Stimulated activated CD4-positive, alpha-beta T cell treated with anti-CD3 and anti-CD28 coated beads, TNF-alpha, amount 100 ng/mL, for 48 hours (primary cell): ENCODE measurements at regions not wholly inside any gene's neighbourhood (a gene's known extent, or its start where the extent isn't known, plus 50 kb on each side); places are given as distances from the start of the nearest gene placed in this dataset.
"Not testable (repeated sequence)": the region's sequence is repeated elsewhere in the genome, so short reads cannot be mapped to it uniquely, and the experiment has no call there.

Experiments used
- DNase-seq, 3 donors: peaks; one replicate each; pipeline ENCODE4 v3.0.0-alpha.2; 2020; ENCODE audit warnings: low read depth in 3 of 3

DNA sequence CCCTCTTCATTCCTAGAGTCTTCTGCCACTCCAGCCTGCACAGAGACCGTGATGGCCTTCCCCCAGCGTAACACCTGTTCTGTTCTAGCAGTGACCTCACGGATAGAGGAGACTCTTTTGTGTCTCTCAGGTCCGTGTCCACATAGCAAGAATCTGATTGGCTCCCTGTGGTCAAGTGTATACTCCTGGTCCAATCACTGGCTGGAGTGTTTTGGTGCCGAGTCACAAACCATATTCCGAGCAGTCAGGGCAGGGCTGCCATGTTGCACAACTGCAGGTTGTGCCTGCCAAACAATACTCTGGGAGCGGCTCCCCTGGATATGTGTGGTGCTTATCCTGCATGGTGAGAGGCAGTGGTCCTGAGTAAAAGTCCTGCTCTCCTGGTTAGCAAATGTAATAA is 402.4 kb downstream of the KCNRG start:
- no peak for DNase-seq

DNA sequence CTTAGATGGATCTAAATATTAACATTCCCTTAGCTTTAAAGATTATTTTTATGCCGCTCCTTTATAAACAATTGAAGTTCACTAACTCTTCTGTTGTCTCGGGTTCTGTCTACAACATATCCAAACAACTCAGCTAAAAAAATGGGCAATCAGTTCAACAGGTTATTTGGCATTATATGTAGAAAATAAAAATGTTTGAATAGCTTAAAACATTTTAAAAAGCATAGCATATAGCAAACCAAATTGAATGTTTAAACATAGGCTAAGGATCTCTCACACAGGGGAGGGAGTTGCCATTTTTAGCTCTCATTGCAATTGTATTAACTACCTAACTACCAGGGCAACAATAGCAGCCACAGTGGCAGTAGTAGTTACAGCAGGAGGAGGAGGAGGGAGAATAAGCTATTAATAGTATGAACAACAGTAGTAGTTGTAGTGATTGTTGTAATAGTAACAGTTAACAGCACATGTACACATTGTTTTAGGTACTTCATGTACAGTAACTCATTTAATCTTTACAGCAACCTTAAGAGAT is 404.2 kb downstream of the KCNRG start:
- DNase-seq = no peak

DNA sequence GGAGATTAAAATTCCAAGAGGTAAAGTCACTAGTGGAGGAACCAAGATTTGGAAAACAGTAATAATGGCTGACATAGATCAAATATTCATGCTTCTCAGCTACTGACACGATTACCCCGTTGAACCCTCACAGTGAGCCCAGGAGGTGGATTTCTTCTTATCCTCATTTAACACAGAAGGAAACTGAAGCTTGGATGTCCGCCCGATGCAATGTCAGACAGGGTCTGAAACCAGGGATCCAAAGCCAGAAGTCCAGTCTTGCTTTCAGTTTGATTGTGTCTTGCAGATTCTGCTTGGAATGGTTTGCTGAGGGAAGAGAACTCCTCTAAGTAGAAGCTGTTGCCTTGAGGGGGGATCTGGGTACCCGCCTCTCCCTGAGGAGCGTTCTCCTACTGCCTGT is 404.7 kb downstream of the KCNRG start:
- no peak for DNase-seq

GRCh38 chr13:50420718-50421472 is 405.7 kb downstream of the KCNRG start:
- no peak for DNase-seq

DNA sequence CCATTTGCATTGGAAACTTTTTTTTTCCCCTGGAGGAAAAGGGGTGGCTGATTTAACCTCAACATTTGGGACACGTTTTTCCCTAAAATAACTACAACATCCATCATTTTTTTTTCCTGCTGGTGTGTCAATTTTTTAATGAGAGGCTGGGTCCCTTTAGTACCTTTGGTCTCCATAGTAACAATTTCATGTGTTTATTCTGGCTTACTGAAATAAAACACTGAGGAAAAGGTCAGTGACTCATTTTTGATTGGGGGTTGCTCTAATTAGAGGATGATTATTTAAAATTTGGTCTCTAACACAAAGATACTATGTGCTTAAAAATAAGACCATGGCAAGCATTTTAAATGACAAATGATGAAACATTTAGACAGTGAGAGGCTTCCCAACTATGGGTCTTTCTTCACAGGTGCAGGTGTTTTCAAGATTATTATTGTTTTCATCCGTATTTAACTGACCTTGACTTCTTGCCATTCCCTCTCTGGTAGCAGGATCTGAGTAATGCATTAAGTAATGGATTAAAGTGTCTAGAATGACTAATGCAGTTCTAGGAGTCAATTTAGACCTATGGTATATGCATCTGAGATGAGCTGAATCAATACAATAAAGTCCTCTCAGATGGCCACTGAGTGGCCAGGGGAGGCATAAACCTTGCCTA is 406.4 kb downstream of the KCNRG start:
- DNase-seq = no peak

- no peak for DNase-seq
Measured at GRCh38 chr13:50422181-50423148, 407.2 kb downstream of the KCNRG start.

GRCh38 chr13:50424993-50425392 is 409.7 kb downstream of the KCNRG start:
- DNase-seq = no peak

GRCh38 chr13:50425772-50426171 is 410.5 kb downstream of the KCNRG start:
- DNase-seq = no peak

DNA sequence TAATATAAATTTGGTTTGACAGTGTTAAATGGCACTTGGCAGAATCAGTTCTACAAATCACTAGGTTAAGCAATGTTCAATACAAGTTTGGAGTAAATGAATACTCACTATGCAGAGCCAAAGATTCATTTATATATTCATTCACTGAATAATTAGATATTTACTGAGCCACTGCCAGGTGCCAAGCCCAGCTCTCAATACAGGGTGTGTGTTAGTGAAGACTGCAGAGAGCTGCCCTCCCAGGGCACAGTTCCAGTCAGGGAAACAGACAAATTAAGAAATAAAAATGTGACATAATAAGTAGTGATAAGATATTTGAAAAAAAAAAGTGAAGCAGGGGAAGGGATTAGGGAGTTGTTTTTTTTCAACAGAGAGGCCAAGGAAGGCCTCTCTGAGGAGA is 411.7 kb downstream of the KCNRG start:
- DNase-seq = no peak

DNA sequence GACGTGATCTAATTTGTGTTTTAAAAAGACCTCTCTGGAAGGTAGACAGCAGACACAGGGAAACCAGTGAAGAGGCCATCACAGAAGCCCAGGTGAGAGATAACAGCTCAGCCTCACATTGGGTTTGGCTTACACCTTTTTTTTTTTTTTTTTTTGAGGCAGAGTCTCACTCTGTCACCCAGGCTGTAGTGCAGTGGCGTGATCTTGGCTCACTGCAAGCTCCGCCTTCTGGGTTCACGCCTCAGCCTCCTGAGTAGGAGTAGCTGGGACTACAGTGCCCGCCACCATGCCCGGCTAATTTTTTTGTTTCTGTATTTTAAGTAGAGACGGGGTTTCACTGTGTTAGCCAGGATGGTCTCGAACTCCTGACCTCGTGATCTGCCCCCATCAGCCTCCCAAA is 412.3 kb downstream of the KCNRG start:
- DNase-seq = not testable (repeated sequence)

DNA sequence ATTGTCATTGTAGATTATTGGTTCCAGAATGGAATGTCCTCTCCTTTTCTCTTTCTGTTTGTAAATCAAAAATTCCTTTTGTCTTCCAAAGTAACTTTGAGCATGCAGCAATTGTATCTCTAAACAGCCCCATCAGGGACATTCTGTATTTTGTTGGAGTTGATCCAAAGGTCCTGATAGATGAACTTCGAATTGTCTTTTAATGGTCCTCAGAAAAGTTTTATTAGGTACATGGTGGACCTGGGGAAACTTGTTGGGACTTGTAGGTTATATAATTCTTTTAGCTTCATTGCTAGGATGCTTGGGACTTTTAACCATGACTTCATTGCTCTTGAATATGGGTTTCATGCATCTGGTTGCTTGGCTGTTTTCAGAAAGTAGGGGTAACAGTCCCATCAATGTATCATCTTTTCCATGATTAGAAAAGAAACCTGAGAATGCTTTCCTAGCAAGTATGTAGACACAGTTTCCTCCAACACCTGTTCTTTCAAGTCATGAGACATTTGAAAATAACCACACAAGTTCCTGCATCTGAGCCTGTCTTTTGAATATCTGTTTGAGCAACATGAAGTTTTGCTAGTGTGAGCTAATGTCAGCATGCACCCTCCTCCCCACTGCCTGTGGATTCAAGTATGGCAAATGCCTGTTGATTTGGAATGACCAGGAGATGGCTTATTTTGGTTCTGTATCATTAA is 413.1 kb downstream of the KCNRG start:
- no peak for DNase-seq

GRCh38 chr13:50435011-50435410 is 408.5 kb downstream of the DLEU7 start:
- no peak for DNase-seq

DNA sequence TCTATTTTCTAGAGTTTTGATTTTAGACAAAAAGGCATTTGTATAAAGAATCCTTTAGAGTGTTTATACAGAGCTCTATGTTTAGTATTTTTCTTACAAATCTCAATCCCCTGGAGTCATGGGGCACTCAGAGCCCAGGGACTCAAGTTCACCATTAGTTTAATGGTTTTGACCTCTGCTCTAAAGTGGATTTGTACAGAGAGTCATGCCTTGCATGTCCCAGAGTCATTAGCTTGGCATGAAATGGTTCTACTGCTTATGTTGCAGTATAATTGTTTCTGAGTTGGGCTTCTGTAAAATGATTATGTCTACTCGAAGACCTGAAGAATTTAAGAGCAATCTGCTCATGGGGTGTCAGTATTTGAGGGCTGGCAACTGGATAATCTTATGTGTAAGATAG is 406.2 kb downstream of the DLEU7 start:
- DNase-seq = no peak

GRCh38 chr13:50438351-50438750 is 405.1 kb downstream of the DLEU7 start:
- no peak for DNase-seq

GRCh38 chr13:50441130-50441529 is 402.4 kb downstream of the DLEU7 start:
- DNase-seq = no peak

GRCh38 chr13:50444726-50445125 is 398.8 kb downstream of the DLEU7 start:
- no peak for DNase-seq

- DNase-seq = no peak
Measured at GRCh38 chr13:50446611-50447010, 396.9 kb downstream of the DLEU7 start.

DNA sequence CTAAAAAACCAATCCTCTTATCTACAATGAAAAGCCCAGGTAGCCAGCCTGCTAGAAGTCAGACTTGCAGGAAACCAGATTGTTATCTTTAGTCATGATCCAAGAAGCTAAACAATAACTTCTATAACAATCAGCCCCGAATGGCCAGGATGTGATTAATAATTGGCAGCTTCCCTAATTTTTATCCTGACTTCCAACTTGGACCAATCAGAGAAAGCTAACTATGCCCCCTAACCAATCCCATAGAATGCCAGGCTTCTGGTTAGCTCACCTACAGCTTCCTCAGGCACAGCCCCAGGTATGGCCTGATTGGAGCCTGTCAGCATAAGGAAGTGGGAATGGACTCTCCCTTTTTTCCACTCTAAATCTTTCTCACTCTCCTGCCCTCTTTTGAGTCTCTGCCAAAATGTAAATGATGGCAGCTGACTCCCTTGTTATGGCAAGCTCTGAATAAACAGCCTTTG is 394.9 kb downstream of the DLEU7 start:
- DNase-seq = no peak

DNA sequence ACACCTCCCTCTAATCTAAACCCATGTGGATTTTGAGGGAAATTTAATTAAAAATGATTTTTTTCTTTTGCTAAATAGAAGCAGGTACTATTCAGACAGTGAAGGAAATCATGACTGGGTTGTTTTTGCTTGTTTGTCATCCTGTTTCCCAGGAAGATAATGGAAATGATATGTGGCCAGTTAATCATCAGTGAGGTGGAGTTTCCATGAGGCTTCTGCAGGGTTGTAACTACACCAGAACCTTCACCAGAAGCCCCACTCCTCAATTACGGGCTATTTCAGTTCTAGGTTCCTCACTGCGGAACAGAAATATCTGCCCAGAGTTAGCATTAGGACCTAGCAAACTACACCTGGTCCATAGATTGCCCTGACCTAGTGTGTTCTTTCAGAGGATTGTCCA is 394.0 kb downstream of the DLEU7 start:
- DNase-seq = peak in 1 of 3 donors; percentile 3

GRCh38 chr13:50450279-50450678 is 393.2 kb downstream of the DLEU7 start:
- no peak for DNase-seq

- DNase-seq = no peak
Measured at GRCh38 chr13:50451609-50452008, 391.9 kb downstream of the DLEU7 start.
